ENCODE measurements at regions not wholly inside any gene's neighbourhood (a gene's known extent, or its start where the extent isn't known, plus 50 kb on each side); places are given as distances from the start of the nearest gene placed in this dataset.

DNA sequence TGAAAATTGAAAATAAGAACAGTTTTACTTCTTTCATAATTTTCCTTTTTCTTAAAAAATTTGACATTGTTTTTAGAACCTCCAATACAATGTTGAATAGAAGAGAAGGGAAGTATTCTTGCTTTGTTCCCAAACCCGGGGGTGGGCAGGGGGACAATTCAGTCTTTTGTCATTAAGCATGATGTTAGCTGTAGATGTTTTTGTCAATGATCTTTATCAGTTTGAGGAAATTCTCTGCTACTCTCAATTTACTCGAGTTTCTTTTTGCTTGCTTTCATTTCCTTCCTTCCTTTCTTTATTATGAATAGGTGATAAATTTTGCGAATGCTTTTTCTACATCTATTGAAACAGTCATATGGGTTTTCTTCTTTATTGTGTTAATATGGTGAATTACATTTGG lies 183.2 kb upstream of the FRMD6 start:
- DNase-seq, result no peak

DNA sequence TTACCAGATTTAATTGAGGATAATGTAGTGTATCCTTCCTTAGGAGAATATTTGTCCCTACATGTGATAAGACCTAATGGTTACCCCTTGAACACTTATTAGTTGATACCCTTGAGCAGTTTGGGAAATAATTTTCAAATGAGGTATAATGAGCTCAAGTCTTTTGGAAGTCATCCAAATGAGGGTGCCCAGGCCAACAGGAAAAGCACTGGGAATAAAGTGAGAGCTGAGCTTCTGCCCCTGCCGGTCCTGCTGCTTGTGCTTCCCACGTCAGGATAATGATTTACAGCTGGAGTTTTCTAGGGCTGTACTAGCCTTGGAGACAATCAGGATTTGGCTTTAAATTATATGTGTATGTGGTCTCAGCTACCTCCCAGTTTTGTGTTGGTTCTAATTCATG lies 178.8 kb upstream of the FRMD6 start:
- DNase-seq, result no peak

DNA sequence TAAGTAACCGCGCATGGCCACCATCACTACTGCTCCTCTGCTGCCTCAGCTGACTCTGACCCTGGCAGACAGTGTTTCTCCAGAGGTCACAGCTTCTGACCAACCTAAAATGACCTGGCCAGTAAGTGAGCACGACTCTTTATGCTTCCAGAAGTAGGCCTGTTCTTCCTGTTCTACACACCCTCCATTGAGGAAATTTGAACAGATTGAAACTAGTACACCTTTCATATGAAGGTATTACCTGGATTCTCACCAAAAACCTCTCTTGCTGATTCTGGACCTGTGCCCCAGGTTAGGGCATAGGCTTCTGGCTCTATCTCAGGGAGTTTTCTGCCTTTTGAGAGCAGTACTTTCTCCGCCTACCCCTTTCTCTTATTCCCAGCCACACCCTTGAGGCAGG lies 178.4 kb upstream of the FRMD6 start:
- no peak for DNase-seq

DNA sequence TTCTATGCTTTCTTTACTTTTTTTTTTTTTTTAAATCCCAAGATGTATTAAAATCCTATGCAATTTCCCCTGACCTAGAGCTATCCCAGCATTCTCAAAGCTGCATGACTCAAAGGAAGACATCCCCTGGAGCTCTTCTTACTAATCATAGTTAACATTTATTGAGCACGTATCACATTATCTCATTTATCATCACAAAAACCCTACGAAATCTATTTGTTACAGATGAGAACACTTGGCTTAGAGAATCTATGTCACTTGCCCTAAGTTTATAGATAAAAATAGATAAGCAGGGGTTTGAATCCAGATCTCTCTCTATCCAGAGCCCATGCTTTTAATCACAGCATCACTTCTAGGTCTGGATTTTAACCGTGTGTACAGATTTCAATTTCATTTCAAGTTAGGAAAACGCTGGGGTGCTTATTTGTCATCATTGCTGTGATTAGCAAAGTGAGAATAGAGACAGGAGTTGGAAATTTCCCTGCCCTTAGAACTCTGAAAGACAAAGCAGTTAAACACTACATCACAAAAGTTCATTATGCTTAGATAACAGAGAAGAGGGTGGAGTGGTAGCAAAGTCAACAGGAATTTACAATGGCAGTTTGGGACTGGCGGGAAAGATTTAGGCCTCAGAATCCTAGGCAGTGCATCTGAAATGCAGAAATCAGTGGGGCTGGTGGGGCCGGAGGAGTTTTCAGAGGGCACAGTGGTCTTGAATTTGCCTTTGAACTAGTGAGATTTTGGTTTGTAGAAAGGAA lies 177.7 kb upstream of the FRMD6 start:
- no peak for DNase-seq

DNA sequence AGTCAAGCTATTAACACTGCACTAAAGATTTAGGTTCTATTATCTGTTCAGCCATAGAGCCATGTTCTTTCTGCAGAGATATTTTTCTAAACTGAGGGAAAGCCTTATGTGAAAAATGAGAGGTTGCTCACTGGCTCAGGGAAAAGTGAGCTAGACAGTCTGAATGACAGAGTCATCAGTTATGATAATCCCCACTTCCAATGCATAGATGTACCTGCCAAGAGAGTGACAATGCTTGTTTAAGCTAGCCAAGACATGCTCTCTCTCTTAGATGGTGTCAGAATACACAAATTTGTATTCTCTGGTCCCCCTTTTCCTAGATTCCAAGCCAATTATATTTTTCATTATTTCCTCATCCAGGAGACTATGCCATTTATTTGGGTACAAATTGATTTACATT lies 176.9 kb upstream of the FRMD6 start:
- DNase-seq, result no peak

DNA sequence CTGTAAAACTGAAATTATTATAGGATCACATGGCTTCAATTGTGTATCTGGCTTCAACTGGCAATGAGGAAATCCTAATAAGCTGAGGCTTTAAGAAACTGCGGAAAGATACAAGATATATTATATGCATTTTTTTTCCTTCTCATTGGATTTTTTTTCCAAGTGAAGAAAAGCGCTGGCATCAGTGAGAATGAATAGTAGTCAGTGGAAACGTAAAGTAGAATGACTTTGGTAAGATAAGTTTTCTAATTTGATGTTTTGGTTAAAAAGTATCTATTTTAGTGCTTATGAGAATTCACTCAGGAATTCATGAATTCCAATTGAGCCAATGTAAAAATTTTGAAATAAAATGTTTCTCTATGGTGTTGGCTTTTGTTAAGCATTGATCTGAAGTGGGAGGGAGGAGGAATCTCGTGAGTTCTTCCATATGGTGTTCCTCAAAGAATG lies 173.5 kb upstream of the FRMD6 start:
- DNase-seq, result no peak

DNA sequence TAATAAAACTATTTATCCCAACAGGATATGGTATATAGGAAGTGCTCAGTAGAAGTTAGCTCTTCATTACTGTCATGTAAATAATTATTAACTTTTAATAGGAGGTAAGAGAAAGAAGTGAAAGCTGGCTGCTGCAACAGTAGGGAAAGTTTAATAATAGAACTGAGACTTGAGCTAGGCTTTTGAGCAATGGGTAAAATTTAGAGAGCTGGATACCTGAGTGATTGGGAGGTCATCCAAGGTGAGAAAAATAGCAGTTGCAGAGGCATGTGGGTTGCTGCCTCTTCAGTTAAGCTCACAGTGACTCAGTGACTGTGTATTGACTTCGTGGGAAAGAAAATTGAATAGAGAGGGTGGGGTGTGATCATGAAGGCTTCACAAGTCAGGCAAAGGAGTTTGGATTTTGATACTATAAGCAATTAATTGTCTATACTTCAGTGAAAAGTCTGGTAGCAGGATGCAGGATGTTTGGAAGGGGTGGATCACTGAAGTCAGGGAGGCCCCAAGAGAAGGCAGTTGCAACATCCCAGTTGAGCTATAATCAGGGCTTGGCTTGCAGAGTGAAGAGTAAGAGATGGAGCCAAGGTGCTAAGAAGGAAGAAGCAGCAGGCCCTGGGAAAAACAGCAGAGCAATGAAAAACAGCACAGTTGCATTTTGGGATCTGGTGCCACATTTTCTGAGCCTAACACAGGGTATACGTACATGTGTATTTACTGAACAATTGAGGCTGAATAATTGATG lies 172.0 kb upstream of the FRMD6 start:
- DNase-seq, result no peak

DNA sequence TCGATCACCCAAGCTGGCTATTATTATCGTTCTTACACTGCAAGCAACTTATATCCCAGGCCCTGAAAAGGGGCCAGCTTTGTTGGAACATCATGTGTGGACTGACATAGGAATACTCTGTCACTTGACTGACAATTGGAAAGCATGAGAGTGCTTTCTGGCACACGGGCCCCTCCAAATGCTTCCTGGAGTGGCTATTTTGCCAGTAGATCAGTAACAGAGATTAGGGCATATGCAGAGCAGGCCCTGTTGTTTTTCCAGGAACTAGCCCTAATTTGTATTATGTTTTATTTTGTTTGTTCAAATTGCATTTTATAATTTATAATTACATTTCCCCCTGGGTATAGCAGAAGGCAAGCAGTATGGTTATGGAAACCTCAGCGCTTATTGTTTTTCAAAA lies 170.1 kb upstream of the FRMD6 start:
- no peak for DNase-seq

DNA sequence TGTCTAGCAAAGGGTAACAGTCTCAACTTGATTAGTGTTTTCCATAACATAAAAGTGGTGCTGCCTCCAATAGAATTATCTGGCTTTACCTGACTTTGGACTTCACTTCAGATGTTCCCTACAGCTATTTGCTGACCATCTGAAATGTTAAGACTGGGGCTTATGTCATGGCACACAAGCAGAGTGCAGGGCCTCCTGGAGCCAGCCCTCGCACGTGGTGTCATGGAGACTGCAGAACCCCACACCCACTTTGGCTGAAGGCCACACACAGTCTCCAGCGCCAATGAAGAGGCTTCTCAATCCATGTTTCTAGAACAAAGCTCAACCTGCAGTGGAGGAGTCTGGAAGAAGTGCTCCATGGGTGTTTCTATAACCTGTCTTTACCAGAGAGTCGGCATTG lies 169.6 kb upstream of the FRMD6 start:
- no peak for DNase-seq

DNA sequence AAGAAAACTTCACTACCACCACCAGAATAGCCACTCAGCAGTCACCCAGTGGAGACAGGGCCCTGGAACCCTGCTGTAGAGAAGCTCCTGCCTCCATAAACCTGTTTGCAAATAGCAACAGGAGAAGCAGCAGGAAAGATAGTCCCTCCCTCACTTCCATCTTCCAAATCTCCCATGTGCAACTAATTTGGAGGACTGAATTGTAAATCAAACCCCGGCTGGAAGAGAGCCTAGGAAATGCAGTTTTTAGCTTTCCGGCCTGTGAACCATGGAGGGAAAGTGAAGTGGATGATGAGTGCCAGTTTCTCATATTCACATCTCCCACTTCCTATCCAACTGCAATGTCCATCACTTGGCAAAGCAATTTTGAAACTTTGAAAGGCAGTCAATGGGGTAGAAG lies 167.2 kb upstream of the FRMD6 start:
- no peak for DNase-seq

DNA sequence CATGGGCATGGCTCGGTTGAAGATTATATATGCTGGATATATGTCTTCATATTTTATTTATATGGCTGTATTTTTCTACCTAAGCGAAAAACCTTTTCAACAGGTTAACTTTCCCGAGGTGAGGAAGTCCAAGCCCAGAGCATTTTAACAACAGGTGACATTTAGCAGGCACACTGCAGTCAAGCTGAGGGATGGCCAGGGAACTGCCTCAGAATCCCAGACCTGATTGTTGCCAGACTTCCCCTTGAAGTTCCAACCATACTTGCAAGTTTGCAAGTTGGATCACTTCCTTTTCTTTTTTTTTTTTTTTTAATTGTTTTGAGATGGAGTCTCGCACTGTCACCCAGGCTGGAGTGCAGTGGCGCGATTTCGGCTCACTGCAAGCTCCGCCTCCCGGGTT lies 166.0 kb upstream of the FRMD6 start:
- DNase-seq, result no peak

DNA sequence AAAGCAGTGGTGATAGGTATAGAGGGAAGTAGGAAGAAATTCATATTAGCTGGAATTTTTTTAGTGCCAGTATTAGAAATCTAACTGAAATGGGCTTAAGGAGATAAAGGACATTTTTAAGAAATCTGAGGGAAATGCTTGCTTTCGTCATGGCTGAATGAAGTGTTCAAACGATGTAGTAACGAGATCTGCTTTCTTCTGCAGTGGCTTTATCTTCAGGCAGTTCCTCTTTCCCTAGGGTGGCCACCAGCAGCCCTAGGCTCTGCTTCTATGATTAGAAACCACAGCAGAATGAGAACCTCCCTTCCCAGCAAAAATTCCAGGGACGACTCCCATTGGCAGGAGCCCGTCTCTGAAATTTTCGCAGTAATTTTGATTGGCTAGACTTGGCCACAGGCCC lies 163.9 kb upstream of the FRMD6 start:
- no peak for DNase-seq

DNA sequence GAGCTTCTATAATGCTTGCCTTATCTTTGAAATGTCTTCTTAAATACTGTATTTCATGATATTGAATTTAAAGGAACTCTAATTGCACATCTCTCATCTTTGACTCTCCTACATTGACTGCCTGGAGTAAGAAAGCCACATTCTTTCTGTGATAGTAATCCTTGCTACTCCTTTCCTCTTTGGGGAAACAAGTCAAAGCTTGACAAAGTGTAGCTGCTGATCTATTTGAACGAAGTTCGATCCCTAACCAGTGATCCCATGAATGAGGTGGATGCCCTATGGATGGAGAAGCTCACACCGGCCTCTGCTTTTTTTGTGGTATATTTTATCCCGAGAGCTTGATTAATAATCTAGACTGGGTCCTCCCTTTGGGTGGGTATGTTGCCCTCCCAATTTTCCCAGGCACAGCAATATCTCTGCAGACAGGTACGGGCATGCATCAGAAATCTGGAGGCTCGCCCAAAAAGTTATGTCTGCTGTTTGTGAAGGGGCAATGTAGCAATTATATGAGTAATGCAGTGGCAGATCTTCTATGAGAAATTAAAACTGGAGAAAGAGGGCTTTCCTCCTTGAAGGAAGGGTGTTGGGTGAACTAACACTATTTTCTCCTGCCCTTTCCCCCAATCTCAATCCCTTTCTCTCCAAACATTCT lies 163.0 kb upstream of the FRMD6 start:
- DNase-seq, result no peak

DNA sequence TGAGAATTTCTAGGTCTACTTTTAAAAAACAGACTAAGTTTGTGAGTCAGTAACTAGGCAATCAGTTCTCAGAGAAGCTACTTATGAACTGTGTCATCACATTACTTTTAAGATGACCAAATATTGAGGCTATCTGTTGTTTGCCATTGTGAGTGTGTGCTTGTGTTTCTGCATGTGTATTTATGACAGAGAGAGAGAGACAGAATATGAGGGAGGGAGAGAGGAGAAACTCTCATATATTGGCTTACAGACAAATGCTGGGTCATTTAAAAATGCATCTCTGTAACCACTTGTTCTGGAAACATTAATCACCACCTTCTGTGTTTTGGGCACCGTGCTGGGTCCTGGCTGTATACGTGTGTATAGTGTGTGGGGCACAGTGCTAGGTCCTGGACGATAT lies 161.5 kb upstream of the FRMD6 start:
- no peak for DNase-seq

DNA sequence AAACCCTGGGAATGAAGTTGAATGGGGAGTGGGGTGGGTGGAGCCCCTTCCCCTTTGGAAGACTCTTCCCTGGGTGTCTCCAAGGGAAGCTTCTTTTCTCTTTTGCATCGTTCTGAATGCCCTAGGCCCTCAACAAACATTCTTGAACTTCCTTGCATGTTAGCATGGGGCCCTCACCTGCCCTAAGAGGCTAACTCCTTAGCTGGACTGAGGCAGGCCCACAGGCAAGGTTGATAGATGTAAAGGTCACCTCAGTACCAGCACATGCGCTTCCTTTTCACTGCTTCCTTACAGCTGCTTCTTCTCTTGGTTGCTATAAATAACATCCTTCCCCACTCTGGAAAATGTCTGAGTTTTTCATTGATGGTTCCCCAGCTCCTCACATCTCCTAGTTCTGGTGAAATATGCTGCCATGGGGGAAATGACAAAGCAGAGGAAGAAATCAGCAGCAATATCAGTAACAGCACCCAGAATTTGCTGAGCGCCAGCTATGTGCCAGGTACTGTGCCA lies 160.6 kb upstream of the FRMD6 start:
- DNase-seq, result no peak

DNA sequence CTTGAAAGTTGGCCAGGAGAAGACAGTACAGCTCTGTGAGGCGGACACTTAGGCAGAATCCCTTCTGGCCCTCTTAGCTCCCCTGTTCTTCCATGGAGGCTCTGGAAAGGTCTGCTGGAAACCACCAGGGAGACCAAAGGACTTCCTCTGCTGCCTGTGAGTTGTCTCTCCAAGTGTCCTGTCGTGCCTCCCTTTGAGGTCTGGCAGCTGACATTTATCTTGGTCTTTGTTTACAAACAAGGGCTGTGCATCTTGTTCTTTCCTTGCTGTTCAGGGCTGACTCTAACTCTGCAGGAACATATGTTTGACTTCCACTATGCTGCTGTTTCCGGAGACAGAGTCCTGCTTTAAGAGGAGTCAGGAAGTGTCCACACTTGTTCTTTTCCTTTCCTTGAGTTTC lies 159.9 kb upstream of the FRMD6 start:
- DNase-seq, result no peak

DNA sequence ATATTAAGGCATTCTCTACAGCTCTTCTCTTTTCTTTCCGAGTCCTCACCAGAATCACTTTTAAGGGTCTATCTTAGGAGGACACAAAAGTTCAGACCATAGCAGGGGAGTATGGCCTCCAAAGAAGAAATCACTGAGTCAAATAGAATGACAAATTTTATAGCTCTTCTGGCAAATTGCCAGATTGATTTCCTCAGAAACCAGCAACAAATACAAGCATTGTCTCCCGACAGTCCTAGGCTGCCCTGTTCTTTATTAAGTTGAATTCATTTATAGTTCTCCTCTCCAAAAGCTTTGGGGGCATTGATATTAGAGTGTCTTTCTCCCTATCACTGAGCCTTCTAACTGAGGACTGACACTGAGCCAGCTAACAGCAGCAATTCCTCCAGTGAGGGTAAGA lies 156.4 kb upstream of the FRMD6 start:
- no peak for DNase-seq

DNA sequence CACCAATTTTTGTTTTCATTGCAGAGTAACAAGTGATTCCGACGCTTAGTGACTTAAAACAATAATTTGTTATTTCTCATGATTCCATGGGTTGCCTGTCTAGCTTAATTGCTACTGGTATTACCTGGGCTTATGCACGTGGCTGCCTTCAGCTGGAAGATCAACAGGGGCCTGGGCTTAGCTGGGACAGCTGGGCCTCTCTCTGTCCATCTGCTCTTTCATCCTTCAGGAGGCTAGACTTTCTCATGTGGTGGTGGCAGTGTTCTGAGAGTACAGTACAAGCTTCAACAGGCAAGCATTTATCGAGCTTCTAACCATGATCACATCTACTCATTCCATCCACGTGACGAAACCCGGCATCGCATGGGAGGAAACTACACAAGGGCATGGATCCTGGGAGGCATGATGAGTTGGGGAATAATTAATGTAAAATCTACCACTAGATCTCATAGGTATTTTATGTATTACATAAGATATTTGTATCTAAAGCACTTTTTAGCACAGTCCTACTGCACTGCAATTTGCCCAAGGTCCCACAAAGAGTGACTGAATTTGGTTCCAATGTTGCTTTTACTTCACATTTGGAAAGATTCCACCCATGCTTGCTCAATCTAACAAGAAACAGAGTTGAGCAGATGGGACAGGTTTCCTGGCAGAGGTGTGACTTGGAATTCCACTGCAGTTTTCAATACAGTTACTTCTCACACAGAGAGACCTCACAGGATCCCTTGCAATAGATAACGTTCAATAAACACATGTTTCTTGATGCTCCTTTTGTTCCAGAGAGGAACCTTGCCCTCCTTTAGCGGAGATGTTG lies 153.1 kb upstream of the FRMD6 start:
- no peak for DNase-seq

DNA sequence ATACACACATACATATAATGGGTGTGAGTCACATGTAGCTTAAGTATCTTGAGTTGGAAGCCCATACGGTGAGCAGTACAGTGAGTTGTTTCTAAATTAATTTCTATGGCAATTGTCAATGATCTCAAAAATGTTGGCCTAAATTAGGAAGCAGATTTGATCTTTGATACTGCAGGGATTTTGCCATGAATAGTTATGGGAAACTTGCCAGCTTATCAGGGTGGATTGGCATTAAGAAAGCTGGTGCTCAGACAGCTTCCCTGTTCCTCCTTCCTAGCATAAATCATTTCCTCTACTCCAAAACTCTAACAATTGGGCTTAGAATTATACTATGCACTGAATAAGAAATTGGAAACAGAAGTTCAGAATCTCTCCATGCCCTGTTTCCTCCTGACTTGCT lies 150.9 kb upstream of the FRMD6 start:
- DNase-seq, result no peak

DNA sequence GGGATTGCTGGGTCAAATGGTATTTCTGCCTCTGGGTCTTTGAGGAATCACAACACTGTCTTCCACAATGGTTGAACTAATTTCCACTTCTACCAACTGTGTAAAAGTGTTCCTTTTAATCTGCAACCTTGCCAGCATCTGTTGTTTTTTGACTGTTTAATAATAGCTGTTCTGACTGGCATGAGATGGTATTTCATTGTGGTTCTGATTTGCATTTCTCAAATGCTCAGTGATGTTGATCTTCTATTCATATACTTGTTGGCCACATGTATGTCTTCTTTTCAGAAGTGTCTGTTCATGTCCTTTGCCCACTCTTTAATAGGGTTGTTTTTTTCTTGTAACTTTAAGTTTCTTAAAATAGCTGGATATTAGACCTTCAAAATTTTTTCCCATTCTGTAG lies 150.0 kb upstream of the FRMD6 start:
- DNase-seq, result no peak

DNA sequence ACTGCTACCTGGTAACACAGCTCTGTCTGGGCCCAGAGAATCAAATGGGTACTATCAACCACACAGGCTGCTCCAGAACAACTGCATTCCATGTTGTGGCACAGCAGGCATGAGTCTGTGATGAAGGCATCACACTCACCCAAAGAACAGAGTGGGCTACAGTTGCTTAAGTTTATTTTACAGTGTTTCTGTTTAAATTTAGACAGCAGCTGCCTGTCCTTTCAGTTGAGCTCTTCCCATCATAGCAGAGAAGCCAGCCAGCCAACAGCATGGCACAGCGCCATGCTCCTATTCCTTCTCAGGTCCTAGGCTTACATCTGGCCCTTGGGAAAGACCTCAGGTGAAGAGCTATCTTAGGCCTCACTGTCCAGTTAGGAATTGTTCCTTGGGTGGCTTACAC lies 147.0 kb upstream of the FRMD6 start:
- DNase-seq, result peak in 3 of 58 donors; percentile 1 to 10 (median 4)

DNA sequence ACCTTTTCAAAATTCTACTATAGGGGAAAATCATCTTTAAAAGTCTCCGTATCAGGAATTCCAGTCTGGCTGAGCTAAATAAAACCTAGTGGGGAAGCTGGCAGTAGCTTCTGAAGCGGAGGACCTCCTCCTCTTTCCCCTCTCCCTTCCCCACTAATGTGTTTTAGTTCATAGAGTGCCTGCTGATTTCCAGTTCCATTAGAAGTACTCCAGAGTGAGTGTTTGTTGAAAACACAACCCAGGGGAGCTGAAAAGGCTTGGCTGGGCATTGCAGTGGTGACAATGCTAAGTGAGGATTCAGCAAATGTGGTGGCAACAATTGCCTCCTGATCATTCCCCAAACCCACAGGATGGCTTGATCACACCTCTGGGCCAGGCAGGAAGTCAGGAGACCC lies 144.2 kb upstream of the FRMD6 start:
- peak in 18 of 58 donors; percentile 4 to 70 (median 34) for DNase-seq
